ENCODE measurements at regions not wholly inside any gene's neighbourhood (a gene's known extent, or its start where the extent isn't known, plus 50 kb on each side); places are given as distances from the start of the nearest gene placed in this dataset.

- no peak for TF ChIP-seq CEBPB (IDR thresholded peaks at IDR 0.05)
- TF ChIP-seq MAX (IDR thresholded peaks at IDR 0.05), result no peak
- TF ChIP-seq TAF1 (IDR thresholded peaks at IDR 0.05; ENCODE audit: low read depth), result no peak
- no peak for TF ChIP-seq RAD21 (IDR thresholded peaks at IDR 0.05; ENCODE audit: low read depth)
- no peak for TF ChIP-seq REST (IDR thresholded peaks at IDR 0.05; ENCODE audit: low read depth)
- no peak for TF ChIP-seq EGR1 (IDR thresholded peaks at IDR 0.05)
- no peak for TF ChIP-seq EP300 (IDR thresholded peaks at IDR 0.05; ENCODE audit: borderline replicate concordance)
- no peak for TF ChIP-seq FOXM1 (IDR thresholded peaks at IDR 0.05; ENCODE audit: borderline replicate concordance, low read depth)
- no peak for TF ChIP-seq CREB1 (IDR thresholded peaks at IDR 0.05; ENCODE audit: low read depth)
- TF ChIP-seq USF1 (IDR thresholded peaks at IDR 0.05), result no peak
These were observed 196.5 kb downstream of the LRATD1 start for GRCh38 chr2:14828968-14829367.
